Left cardiac atrium (tissue), 4 donors: ENCODE measurements at regions not wholly inside any gene's neighbourhood (a gene's known extent, or its start where the extent isn't known, plus 50 kb on each side); places are given as distances from the start of the nearest gene placed in this dataset.

ENCODE experiments used
- ATAC-seq, 2 donors: fragments of 200-7000 bp; cut with Tn5 transposase; one replicate each; pipeline ENCODE4 v1.9.1; 2020; ENCODE audit warnings: mild to moderate bottlenecking in 2 of 2, moderate library complexity in 2 of 2
- DNase-seq: peaks from one replicate; pipeline ENCODE4 v3.0.0-alpha.2; 2020
- intact Hi-C, 2 donors: fragments of 100-400 bp; cut with DNase I; formaldehyde crosslinking; loops; one replicate each; pipeline versions ENCODE4 v1.14.1 to v1.15.1; 2022 to 2023
- donor health status: DM: no; HTN: yes; CAD: no.
- donor health status: DM: no; HTN: yes; CAD: no; lungs with severe emphysema.
- donor health status: DM: yes; HTN: yes; CAD: no.
- donor health status: Dilated cardiomyopathy.

- DNase-seq (no peak), ATAC-seq (no peak)
- intact Hi-C loops = no loop called here
Observed at GRCh38 chr6:167504385-167504961, 179.6 kb downstream of the TTLL2 start.

- DNase-seq (no peak), ATAC-seq (peak in 1 of 2 donors; percentile 13)
- intact Hi-C loops = no loop called here
Observed at GRCh38 chr6:167505199-167505598, 180.3 kb downstream of the TTLL2 start.

- ATAC-seq = no peak
- intact Hi-C loops = no loop called here
- no peak for DNase-seq
Observed at GRCh38 chr6:167505782-167506181, 180.9 kb downstream of the TTLL2 start.

GRCh38 chr6:167506443-167507301 is 181.8 kb downstream of the TTLL2 start:
- ATAC-seq (no peak), DNase-seq (no peak)
- intact Hi-C loops = no loop called here

GRCh38 chr6:167507376-167507945 is 182.6 kb downstream of the TTLL2 start:
- intact Hi-C loops = no loop called here
- ATAC-seq (no peak), DNase-seq (no peak)

GRCh38 chr6:167508919-167509852 is 184.3 kb downstream of the TTLL2 start:
- DNase-seq = no peak

GRCh38 chr6:167509853-167510220 is 185.0 kb downstream of the TTLL2 start:
- DNase-seq (no peak), ATAC-seq (no peak)
- intact Hi-C loops = no loop called here

More at GRCh38 chr6:167508919-167509852, 184.3 kb downstream of the TTLL2 start:
- no peak for ATAC-seq
- intact Hi-C loops = no loop called here

GRCh38 chr6:167510648-167511047 is 185.8 kb downstream of the TTLL2 start:
- ATAC-seq = no peak
- intact Hi-C loops = no loop called here
- no peak for DNase-seq

GRCh38 chr6:167512696-167513375 is 187.9 kb downstream of the TTLL2 start:
- intact Hi-C loops = no loop called here
- ATAC-seq (no peak), DNase-seq (no peak)

GRCh38 chr6:167513778-167514177 is 188.9 kb downstream of the TTLL2 start:
- ATAC-seq (no peak), DNase-seq (no peak)
- intact Hi-C loops = no loop called here

GRCh38 chr6:167514524-167514923 is 189.6 kb downstream of the TTLL2 start:
- ATAC-seq (no peak), DNase-seq (no peak)
- intact Hi-C loops = no loop called here

- ATAC-seq = no peak
- DNase-seq = no peak
- intact Hi-C loops = no loop called here
Observed at GRCh38 chr6:167515873-167516507, 191.1 kb downstream of the TTLL2 start.

GRCh38 chr6:167517254-167517916 is 192.5 kb downstream of the TTLL2 start:
- intact Hi-C loops = no loop called here
- DNase-seq (no peak), ATAC-seq (no peak)

GRCh38 chr6:167523426-167523825 is 198.5 kb downstream of the TTLL2 start:
- DNase-seq (no peak), ATAC-seq (no peak)
- intact Hi-C loops = no loop called here

- DNase-seq = peak; percentile 43
- intact Hi-C loops = no loop called here
- peak; percentile 89 to 90 for ATAC-seq
Observed at GRCh38 chr6:167524261-167525111, 199.6 kb downstream of the TTLL2 start.

- ATAC-seq = no peak
- no peak for DNase-seq
- intact Hi-C loops = no loop called here
Observed at GRCh38 chr6:167525774-167526173, 200.9 kb downstream of the TTLL2 start.
